Heart left ventricle (tissue), 13 donors: ENCODE measurements at regions not wholly inside any gene's neighbourhood (a gene's known extent, or its start where the extent isn't known, plus 50 kb on each side); places are given as distances from the start of the nearest gene placed in this dataset.

Experiments used
- POLR2A ChIP-seq, 2 donors: fragments of 450-650 bp; IDR thresholded peaks; one replicate each; pipeline ENCODE4 v1.6.1; 2017; ENCODE audit warnings: antibody characterized with exemption in 2 of 2, mild to moderate bottlenecking in 2 of 2, moderate library complexity in 2 of 2
- TF ChIP-seq, protein P1 (sequence below), 12 donors: fragments of 200-600 bp; sonication (generic) in 4 of 12; IDR thresholded peaks; one replicate each; pipeline versions ENCODE4 v1.5.0 to v1.8.0; 2018 to 2022; ENCODE audit warnings: antibody characterized with exemption in 12 of 12, mild to moderate bottlenecking in 5 of 12
- donor health status: ischemic (EF 13 %, LVEDD 7.1; RV severe dilation, severe dysfunction).
- donor health status: DM: no; HTN: yes; CAD: no.
- donor health status: DM: no; HTN: no; CAD: no.
- donor health status: ischemic (EF 25% LVEDD 6.9; RV normal size, moderate dysfunction).
- donor health status: ischemic (EF 25% LVEDD 5.7; RV mildly dilated, moderate dysfunction).
- donor health status: ischemic (EF 35%, LVEDD 5.7; RV mildly dilated, moderate dysfunction).
- donor health status: nonischemic (EF 11% LVEDD 7.7; RV severe dilation, severe dysfunction).
- donor health status: DM: yes; HTN: yes; CAD: no.
- donor health status: PGD.
- donor health status: ischemic (EF 29% LVEDD 5.4; RV normal size, mild dysfunction).
- donor health status: nonischemic (EF 23%, LVEDD 6.1; RV moderate dilation, normal function).

DNA sequence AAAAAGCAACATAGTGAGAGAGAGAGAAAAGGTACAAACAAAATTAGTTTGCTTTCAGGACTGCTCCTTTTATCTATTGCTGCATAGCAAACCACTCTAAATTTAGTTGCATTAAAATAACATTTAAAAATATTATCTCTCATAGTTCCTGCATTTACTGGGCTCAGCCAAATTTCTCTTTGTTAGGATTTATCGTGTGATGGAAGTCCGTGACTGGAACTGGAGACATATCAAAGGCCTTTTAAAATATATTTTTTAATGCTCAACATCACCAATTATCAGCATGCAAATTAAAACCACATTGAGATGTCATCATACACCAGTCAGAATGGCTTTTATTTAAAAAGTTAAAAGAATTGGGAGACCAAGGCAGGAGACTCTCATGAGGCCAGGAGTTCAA, 107.6 kb upstream of the SYT1 start:
- TF ChIP-seq, protein P1, sequence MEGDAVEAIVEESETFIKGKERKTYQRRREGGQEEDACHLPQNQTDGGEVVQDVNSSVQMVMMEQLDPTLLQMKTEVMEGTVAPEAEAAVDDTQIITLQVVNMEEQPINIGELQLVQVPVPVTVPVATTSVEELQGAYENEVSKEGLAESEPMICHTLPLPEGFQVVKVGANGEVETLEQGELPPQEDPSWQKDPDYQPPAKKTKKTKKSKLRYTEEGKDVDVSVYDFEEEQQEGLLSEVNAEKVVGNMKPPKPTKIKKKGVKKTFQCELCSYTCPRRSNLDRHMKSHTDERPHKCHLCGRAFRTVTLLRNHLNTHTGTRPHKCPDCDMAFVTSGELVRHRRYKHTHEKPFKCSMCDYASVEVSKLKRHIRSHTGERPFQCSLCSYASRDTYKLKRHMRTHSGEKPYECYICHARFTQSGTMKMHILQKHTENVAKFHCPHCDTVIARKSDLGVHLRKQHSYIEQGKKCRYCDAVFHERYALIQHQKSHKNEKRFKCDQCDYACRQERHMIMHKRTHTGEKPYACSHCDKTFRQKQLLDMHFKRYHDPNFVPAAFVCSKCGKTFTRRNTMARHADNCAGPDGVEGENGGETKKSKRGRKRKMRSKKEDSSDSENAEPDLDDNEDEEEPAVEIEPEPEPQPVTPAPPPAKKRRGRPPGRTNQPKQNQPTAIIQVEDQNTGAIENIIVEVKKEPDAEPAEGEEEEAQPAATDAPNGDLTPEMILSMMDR (IDR thresholded peaks at IDR 0.05), result no peak
- no peak for TF ChIP-seq POLR2A (IDR thresholded peaks at IDR 0.05)
